BJ (cell line): ENCODE measurements at regions not wholly inside any gene's neighbourhood (a gene's known extent, or its start where the extent isn't known, plus 50 kb on each side); places are given as distances from the start of the nearest gene placed in this dataset.

Source experiments
- CTCF ChIA-PET: fragments of 350-600 bp; formaldehyde crosslinking; extraction: SDS; loops from one replicate; lab custom pipeline; 2021; ENCODE audit warnings: antibody characterized with exemption, inconsistent platforms; lab: Yijun Ruan, JAX
- POLR2A ChIA-PET: fragments of 300-600 bp; sonication (Branson Sonifier 250); formaldehyde crosslinking; extraction: SDS; loops from one replicate; lab custom pipeline; 2021; ENCODE audit warnings: antibody characterized with exemption; lab: Charles Lee
- DNase-seq: peaks from one replicate; pipeline ENCODE4 v3.0.0-alpha.2; 2011; ENCODE audit warnings: low read depth
- H3K27me3 ChIP-seq: 2 replicates; pipeline ENCODE4 v1.6.0; 2011; ENCODE audit warnings: low read length; ENCODE audit not compliant: control insufficient read depth, insufficient read depth
- H3K36me3 ChIP-seq: 2 replicates; pipeline ENCODE4 v1.5.1; 2011; ENCODE audit warnings: low read length; ENCODE audit not compliant: control insufficient read depth, insufficient read depth
- H3K4me3 ChIP-seq: 2 replicates; pipeline ENCODE4 v1.5.1; 2011; ENCODE audit warnings: low read depth, mild to moderate bottlenecking, control low read depth, low read length
- CTCF ChIP-seq: IDR thresholded peaks from 2 replicates; pipeline ENCODE4 v1.5.1; 2011; ENCODE audit warnings: low read depth, mild to moderate bottlenecking, control low read depth, inconsistent platforms, low read length, moderate library complexity; ENCODE audit not compliant: insufficient read depth

DNA sequence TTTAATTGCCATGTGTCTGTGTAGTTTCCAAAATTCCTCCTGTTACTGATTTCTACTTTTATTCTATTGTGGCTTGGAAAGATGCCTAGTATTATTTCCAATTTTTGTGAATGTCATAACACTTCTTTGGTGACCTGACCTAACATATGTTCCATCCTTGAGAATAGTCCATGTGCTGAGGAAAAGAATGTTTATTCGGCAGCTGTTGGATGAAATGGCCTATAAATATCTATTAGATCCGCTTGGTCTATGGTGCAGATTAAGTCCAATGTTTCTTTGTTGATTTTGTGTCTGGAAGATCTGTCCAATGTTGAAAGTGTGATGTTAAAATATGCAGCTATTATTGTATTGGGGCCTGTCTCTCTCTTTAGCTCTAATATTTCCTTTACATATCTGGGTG is 219.2 kb upstream of the HDX start:
- Histone ChIP-seq H3K36me3 (no peaks in the 10 kb centered on the region), H3K4me3 (no peak overlapping the region), H3K27me3 (no peaks in the 10 kb centered on the region)
- POLR2A ChIA-PET, result no interaction called here
- CTCF ChIA-PET, result no interaction called here
- DNase-seq, result no peak
- no peak for TF ChIP-seq CTCF

GRCh38 chrX:84724576-84724975 is 222.3 kb upstream of the HDX start:
- no peak for DNase-seq
- H3K4me3 ChIP-seq, result no peak overlapping the region
- H3K36me3 ChIP-seq, result no peaks in the 10 kb centered on the region
- ChIA-PET POLR2A (no interaction called here), CTCF (no interaction called here)
- no peaks in the 10 kb centered on the region for H3K27me3 ChIP-seq
- no peak for TF ChIP-seq CTCF

GRCh38 chrX:84729408-84729807 is 227.2 kb upstream of the HDX start:
- no peak for TF ChIP-seq CTCF
- no peaks in the 10 kb centered on the region for H3K27me3 ChIP-seq
- ChIA-PET CTCF (interaction anchor here (0.9 to 2.2 kb wide), 7 partner anchors 9 to 324 kb away, joined by 3 to 7 read pairs (median 4); no protein-coding TSS in a partner anchor), POLR2A (no interaction called here)
- no peak overlapping the region for H3K4me3 ChIP-seq
- DNase-seq, result no peak
- no peaks in the 10 kb centered on the region for H3K36me3 ChIP-seq

DNA sequence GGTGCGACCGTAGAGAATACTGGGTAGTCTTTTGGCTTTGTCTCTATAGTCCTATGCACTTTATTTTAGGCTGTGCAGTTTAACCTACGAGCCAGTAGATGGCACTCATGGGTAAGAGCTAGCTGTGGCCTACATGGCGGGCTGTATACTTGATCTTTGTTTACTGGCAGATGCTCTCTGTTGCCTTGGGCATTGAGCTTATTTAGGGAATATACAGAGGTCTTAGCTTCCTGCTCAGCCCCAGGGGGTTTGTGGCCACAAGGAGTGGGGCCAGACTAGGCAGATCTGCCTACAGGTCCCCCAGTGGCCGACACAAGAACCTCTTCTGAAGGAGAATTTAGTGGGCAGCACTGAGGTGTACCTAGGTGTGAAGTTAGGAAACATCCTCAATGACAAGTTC is 227.6 kb upstream of the HDX start:
- Histone ChIP-seq H3K27me3 (no peaks in the 10 kb centered on the region), H3K36me3 (no peaks in the 10 kb centered on the region), H3K4me3 (no peak overlapping the region)
- peak; percentile 72 for TF ChIP-seq CTCF
- no peak for DNase-seq
- ChIA-PET CTCF (interaction anchor here (0.6 to 2.2 kb wide), 7 partner anchors 10 to 323 kb away, joined by 3 to 7 read pairs (median 4); no protein-coding TSS in a partner anchor), POLR2A (no interaction called here)

- POLR2A ChIA-PET, result no interaction called here
- no peak for DNase-seq
- H3K4me3 ChIP-seq, result no peak overlapping the region
- no peaks in the 10 kb centered on the region for H3K27me3 ChIP-seq
- no peaks in the 10 kb centered on the region for H3K36me3 ChIP-seq
- CTCF ChIA-PET, result interaction anchor here (0.6 kb wide), 1 partner anchor 62 kb away, joined by 3 read pairs; no protein-coding TSS in a partner anchor
- TF ChIP-seq CTCF, result no peak
Measured at GRCh38 chrX:84735025-84735424, 232.8 kb upstream of the HDX start.
